IPS DF 6.9 (cell line): ENCODE measurements at regions not wholly inside any gene's neighbourhood (a gene's known extent, or its start where the extent isn't known, plus 50 kb on each side); places are given as distances from the start of the nearest gene placed in this dataset.

Experiments
- DNase-seq: peaks from one replicate; pipeline ENCODE4 v3.0.0-alpha.2; 2013; ENCODE audit warnings: low read depth, low spot score
- H3K27ac ChIP-seq: one replicate; pipeline ENCODE4 v1.5.1; 2013; ENCODE audit warnings: low read length, control low read depth
- H3K27me3 ChIP-seq: 2 replicates; pipeline ENCODE4 v1.6.1; 2013; ENCODE audit warnings: mild to moderate bottlenecking, low read length; ENCODE audit not compliant: control insufficient read depth, insufficient read depth
- H3K36me3 ChIP-seq: 2 replicates; pipeline ENCODE4 v1.6.1; 2013; ENCODE audit warnings: low read length; ENCODE audit not compliant: control insufficient read depth, insufficient read depth
- H3K4me1 ChIP-seq: 2 replicates; pipeline ENCODE4 v1.6.1; 2013; ENCODE audit warnings: low read length; ENCODE audit not compliant: control insufficient read depth, insufficient read depth
- H3K4me3 ChIP-seq: 2 replicates; pipeline ENCODE4 v1.5.1; 2013; ENCODE audit warnings: mild to moderate bottlenecking, low read length
- H3K9me3 ChIP-seq: 2 replicates; pipeline ENCODE4 v1.6.1; 2013; ENCODE audit warnings: low read length, inconsistent platforms; ENCODE audit not compliant: control insufficient read depth, insufficient read depth
- WGBS: extraction: QIAGEN DNeasy Blood & Tissue Kit; methylation state at CpG from one replicate; pipeline ENCODE4 v1.1.7; 2013; ENCODE audit warnings: mixed read lengths, missing lambda C conversion rate; ENCODE audit not compliant: insufficient read length, insufficient coverage; 5-methylcytosine and 5-hydroxymethylcytosine counted together

GRCh38 chr7:156234666-156235494 lies 405.7 kb upstream of the RNF32 start:
- no peaks in the 10 kb centered on the region for H3K4me1 ChIP-seq
- H3K4me3 ChIP-seq: no peak overlapping the region
- WGBS: no CpG with 5 or more reads among the region's 10 CpGs
- DNase-seq: no peak
- H3K27ac ChIP-seq: no peak overlapping the region
- H3K9me3 ChIP-seq: peaks cover 38% of the 10 kb centered on the region
- H3K36me3 ChIP-seq: no peaks in the 10 kb centered on the region; the same call in 1 of the 2 replicates
- H3K27me3 ChIP-seq: no peaks in the 10 kb centered on the region

DNA sequence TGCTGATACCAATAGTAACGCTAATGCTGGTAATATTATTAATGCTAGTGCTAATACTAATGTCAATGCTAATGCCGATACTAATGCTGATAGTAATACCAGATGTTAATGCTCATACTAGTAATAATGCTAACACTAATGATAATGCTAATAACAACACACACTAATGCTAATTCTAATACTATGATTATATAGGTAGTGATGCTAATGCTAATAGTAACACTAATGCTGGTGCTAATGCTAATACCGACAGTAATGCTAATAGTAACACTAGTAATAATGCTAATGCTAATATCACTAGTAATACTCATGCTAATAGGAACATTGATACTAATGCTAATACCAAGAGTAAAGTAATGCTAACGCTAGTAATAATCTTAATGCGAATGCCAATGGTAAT lies 406.4 kb upstream of the RNF32 start:
- Histone ChIP-seq H3K4me1 (no peaks in the 10 kb centered on the region), H3K9me3 (peaks cover 34% of the 10 kb centered on the region), H3K27ac (no peak overlapping the region), H3K27me3 (no peaks in the 10 kb centered on the region), H3K4me3 (no peak overlapping the region), H3K36me3 (no peaks in the 10 kb centered on the region; the same call in 1 of the 2 replicates)
- WGBS: no CpG with 5 or more reads among the region's 5 CpGs
- no peak for DNase-seq

- WGBS: no CpG with 5 or more reads among the region's 37 CpGs
- no peak overlapping the region for H3K4me3 ChIP-seq
- no peak overlapping the region for H3K27ac ChIP-seq
- no peaks in the 10 kb centered on the region for H3K4me1 ChIP-seq
- peaks cover 32% of the 10 kb centered on the region for H3K9me3 ChIP-seq
- H3K36me3 ChIP-seq: no peaks in the 10 kb centered on the region; the same call in 1 of the 2 replicates
- no peaks in the 10 kb centered on the region for H3K27me3 ChIP-seq
- no peak for DNase-seq
Measured at GRCh38 chr7:156232931-156233705, 407.5 kb upstream of the RNF32 start.

DNA sequence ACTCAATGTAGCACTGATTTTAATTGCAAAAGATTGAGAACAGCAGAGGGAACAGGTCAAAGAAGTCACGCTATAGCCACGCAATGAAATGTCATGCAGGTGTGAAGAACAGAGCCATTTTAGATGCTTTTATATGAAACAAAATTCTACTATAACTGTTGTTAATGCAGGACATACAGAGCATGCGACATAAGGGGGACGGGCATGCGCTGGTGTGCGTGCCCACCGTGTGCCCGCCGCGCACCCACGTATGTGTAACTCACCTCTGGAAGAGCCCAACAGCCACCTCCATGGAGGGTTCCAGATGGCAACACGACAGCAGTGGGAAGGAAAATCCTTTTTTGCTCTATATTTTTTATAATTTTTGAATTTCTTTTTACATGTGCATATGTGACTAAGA lies 410.0 kb upstream of the RNF32 start:
- WGBS: no CpG with 5 or more reads among the region's 12 CpGs
- Histone ChIP-seq H3K9me3 (peaks cover 28% of the 10 kb centered on the region), H3K36me3 (no peaks in the 10 kb centered on the region), H3K27ac (no peak overlapping the region), H3K4me1 (no peaks in the 10 kb centered on the region), H3K4me3 (no peak overlapping the region), H3K27me3 (no peaks in the 10 kb centered on the region)
- DNase-seq: no peak

DNA sequence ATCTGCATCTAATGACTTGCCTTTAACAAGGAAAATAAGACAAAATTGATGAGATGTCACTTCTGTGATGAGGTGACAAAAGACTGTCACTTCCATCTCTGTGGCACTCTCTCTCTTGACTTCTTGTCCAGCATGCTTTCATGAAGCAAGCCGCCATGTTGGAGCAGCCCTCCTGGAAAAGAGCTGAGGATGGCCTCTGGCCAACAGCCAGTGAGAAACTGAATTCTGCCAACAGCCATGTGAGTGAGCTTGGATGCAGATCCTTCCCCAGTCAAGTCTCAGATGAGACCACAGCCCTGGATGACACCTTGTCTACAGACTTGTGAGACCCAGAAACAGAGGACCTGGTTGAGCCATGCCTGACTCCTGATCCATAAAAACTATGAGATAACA lies 412.6 kb upstream of the SHH start:
- no peak overlapping the region for H3K27ac ChIP-seq
- DNase-seq: no peak
- no peak overlapping the region for H3K4me3 ChIP-seq
- no peaks in the 10 kb centered on the region for H3K27me3 ChIP-seq
- H3K36me3 ChIP-seq: no peaks in the 10 kb centered on the region
- peaks cover 23% of the 10 kb centered on the region for H3K9me3 ChIP-seq
- H3K4me1 ChIP-seq: no peaks in the 10 kb centered on the region
- WGBS: no CpG with 5 or more reads among the region's 1 CpG

DNA sequence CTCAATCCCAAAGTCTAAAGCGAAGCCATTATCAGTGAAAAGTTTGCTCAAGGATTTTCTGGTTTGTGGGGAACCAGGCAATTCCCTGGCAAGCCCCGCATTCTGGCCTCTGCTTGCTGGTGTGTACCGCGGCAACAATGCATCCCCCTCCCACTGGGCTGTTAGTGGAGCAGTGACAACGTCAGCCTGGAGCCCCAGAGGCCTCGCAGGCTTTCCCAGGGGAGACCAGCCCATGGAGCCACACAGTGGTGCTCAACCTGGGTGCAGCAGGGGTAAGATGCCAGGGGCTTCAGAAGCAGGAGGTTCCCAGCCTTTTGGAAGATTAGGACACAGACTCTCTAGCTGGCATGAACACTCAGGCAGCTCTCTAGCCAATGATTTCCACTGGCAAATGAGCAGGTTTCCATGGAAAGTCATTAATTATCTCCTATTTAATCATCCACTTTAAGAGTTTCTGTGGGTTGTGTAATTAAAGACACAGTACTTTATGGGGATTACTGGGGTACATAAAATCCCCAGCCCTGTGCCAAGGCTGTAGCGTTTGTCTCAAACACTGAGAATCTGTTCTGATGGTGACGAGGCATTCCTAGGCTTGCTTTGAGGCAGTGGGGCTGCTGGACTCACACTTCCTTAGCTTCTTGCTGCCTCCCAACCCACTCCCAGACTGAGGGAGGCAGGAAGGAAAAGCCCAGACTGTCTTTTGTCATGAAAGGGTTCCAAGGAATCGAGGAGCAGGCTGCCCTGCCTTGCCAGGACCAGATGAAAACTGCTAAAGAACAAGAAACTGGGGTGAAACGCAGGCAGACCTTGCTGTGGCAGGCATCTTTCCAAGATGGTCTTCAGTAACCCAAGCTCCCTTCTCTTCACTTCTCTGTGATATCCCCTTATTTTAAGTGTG lies 411.9 kb upstream of the SHH start:
- peaks cover 26% of the 10 kb centered on the region for H3K9me3 ChIP-seq
- DNase-seq: no peak
- no peaks in the 10 kb centered on the region for H3K36me3 ChIP-seq
- no peak overlapping the region for H3K27ac ChIP-seq
- no peaks in the 10 kb centered on the region for H3K4me1 ChIP-seq
- WGBS: no CpG with 5 or more reads among the region's 10 CpGs
- H3K27me3 ChIP-seq: no peaks in the 10 kb centered on the region
- H3K4me3 ChIP-seq: no peak overlapping the region

DNA sequence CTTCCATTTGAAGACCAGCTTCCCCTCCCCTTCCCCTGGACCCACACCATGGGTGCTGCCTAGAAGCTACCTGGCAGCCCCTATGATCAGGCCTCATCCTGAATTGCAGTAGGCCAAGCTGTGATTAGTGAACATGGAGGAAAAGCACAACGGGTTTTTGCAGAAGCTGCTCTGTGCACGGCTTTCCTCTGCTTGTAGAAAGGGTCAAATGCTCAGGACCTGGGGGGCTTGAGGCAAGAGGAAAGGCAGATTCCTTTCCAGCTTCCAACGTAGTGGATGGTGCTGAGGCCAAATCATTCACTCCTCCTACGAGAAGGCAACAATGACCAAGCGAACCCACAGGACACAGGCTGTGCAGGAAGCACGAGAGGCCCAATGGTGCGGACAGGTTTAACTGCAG lies 410.3 kb upstream of the SHH start:
- H3K4me3 ChIP-seq: no peak overlapping the region
- no peaks in the 10 kb centered on the region for H3K4me1 ChIP-seq
- no peak overlapping the region for H3K27ac ChIP-seq
- no peaks in the 10 kb centered on the region for H3K36me3 ChIP-seq
- H3K9me3 ChIP-seq: peaks cover 24% of the 10 kb centered on the region
- no CpG with 5 or more reads among the region's 7 CpGs for WGBS
- DNase-seq: no peak
- H3K27me3 ChIP-seq: no peaks in the 10 kb centered on the region

GRCh38 chr7:156222151-156222550 lies 409.9 kb upstream of the SHH start:
- no peak for DNase-seq
- no CpG with 5 or more reads among the region's 4 CpGs for WGBS

DNA sequence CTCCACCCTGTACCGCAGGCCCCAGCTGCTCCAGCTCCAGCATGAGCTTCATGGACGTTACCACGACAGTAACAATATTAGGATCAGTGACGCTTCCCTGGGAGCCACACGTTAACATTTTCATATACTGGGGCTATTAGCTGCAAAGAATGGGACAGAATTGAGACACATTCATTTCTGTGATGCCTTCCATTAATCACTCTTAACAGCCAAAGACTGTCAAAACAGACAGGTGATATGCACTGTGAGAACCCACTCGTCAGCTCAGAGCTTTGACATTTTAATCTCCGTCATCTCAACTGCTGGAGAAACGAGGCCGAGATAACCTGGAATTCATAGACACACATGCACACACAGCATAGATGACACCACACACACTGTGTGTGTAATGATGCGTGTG lies 408.4 kb upstream of the SHH start:
- H3K9me3 ChIP-seq: peaks cover 30% of the 10 kb centered on the region
- no peak overlapping the region for H3K27ac ChIP-seq
- H3K4me1 ChIP-seq: no peaks in the 10 kb centered on the region
- no peak overlapping the region for H3K4me3 ChIP-seq
- no peak for DNase-seq
- H3K36me3 ChIP-seq: no peaks in the 10 kb centered on the region
- H3K27me3 ChIP-seq: no peaks in the 10 kb centered on the region
- no CpG with 5 or more reads among the region's 10 CpGs for WGBS

More at GRCh38 chr7:156222151-156222550, 409.9 kb upstream of the SHH start:
- H3K27me3 ChIP-seq: no peaks in the 10 kb centered on the region
- H3K9me3 ChIP-seq: peaks cover 25% of the 10 kb centered on the region
- H3K4me1 ChIP-seq: no peaks in the 10 kb centered on the region
- H3K27ac ChIP-seq: no peak overlapping the region
- no peak overlapping the region for H3K4me3 ChIP-seq
- H3K36me3 ChIP-seq: no peaks in the 10 kb centered on the region

DNA sequence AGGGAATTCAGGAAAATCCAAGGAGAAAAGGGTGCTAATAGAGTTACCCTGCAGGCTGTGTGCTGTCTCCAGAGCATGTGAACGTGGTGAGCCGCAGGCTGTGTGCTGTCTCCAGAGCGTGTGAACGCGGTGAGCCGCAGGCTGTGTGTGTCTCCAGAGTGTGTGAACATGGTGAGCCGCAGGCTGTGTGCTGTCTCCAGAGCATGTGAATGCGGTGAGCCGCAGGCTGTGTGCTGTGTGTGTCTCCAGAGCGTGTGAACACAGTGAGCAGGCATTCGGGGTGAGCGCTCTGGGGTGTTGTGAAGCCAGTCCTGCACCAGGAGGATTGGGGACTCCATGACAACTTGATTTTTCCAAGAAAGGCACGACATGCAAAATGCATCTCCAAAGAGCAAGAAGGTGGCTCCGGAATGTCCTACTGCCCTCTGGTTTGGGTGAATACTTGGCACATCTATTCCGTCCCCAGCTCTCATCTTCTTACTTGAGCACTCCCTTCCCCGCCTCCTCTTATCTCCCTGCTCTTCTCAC lies 407.9 kb upstream of the SHH start:
- no peaks in the 10 kb centered on the region for H3K27me3 ChIP-seq
- H3K27ac ChIP-seq: no peak overlapping the region
- H3K4me1 ChIP-seq: no peaks in the 10 kb centered on the region
- WGBS: no CpG with 5 or more reads among the region's 16 CpGs
- no peak for DNase-seq
- no peaks in the 10 kb centered on the region for H3K36me3 ChIP-seq
- H3K4me3 ChIP-seq: no peak overlapping the region
- H3K9me3 ChIP-seq: peaks cover 30% of the 10 kb centered on the region
